GM21717 (cell line): ENCODE measurements at regions not wholly inside any gene's neighbourhood (a gene's known extent, or its start where the extent isn't known, plus 50 kb on each side); places are given as distances from the start of the nearest gene placed in this dataset.
"Not testable (repeated sequence)": the region's sequence is repeated elsewhere in the genome, so short reads cannot be mapped to it uniquely, and the experiment has no call there.

Source experiments
- ATAC-seq: cut with Tn5 transposase; IDR thresholded peaks from one replicate; pipeline ENCODE4 v1.9.1; 2021; ENCODE audit warnings: mild to moderate bottlenecking, moderate library complexity; ENCODE audit not compliant: unreplicated experiment

DNA sequence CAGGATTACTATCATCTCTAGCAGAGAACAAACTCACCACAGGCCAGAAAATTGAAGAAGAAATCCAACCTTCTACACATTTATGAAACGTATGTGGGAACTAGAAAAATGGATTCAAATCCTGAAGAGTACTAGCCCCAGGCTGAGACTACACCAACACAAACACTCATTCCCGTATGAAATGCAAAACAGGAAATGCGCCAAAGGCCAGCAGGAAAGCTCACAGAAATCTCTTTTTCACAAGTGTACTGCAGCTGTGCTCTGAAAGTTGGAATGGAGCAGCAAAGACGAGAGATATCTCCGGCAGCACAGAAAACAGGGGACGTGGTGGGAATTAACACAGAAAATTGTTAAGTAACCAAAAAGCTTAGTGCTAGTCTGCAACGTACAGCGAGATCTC is 913.5 kb downstream of the TDRD15 start:
- ATAC-seq = no peak

DNA sequence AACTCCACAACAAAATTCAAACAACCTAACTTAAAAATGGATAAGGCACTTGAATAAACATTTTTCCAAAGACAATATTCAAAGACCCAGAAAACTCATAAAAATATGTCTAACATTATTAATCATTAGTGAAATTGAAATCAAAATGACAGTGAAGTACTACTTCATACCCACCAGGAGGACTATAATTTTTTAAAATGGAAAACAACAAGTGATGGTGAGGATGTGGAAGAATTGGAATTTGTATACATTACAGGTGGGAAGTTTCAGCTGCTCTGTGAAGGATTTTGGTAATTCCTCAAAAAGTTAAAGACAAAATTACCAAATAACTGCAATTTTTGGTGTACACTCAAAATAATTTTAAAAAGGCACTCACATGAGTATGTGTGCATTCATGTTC is 920.0 kb downstream of the TDRD15 start:
- no peak for ATAC-seq

DNA sequence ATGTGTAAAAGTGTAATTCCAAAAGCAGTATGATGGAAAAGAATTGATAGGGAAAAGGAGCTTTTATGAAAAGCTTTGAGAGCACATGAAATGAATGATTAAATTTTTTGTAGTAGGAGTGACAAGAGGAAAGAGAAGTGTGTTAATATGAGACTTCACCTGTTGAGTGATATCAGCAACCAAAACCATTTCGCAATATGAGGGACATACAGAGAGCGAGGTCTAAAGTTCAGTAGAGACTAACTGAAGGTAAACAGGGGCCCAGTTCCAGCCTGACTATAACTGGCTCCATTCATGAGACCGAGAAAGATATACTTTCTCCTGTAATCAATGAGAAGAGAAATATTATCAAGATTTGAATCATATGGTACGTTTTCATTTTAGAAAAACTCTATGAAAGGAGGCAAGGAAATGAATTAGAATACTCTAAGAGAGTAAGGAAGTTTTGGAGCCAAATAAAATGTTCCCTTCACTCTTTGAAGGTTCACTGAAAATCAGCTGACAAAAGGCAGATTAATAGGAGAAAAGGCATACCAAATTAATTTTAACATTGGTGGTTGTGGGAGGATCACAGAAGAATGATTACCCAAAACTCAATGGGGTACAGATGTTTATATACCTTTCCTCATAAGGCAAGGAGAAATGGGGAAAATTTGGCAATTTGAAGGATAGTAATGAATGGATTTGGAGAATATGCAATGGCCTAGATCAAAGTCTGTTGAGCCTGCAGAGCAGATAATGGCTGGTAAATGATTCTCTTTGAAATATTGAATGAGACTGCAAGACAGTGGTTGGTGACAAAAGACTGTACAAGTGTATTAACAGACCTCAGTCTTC is 932.2 kb downstream of the TDRD15 start:
- ATAC-seq = no peak

DNA sequence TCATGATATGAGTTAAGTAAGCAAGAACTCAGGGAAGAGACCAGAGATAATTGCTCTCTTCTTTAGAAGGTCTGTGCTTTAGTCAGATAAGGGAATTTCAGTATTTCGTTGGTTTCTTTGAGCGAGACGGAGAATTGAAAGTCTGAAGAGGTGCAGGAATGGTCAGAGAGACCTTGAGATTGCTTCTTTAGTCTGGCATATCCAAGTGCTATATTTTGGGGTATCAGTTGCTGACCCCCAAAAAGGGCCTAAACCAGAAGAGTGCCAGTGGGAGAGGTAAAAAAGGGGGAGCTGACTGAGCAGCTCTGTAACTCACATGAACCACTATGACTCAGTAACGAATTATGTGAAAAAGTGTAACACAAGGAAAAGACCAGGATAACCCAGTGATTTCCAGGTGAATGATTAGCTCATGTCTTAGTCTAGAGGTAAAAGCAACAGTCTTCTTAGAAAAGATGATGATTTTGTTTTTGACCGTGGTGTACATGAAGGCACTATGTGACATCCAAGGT is 932.9 kb downstream of the TDRD15 start:
- ATAC-seq = no peak

DNA sequence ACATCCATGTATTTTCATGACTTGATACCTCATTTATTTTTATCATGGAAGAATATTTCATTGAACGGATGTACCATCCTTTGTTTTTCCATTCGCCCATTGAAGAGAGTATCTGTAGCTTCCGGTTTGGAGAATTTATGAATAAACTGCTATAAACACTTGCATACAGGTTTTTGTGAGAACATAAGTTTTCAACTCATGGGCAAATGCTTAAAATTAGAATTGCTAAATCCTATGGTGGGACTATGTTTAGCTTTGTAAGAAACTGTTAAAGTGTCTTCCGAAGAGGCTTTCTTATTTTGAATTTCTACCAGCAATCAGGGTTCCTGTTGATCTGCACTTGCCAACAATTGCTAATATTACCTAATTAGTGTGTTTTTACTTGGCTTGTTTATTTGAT is 938.9 kb downstream of the TDRD15 start:
- ATAC-seq = no peak

DNA sequence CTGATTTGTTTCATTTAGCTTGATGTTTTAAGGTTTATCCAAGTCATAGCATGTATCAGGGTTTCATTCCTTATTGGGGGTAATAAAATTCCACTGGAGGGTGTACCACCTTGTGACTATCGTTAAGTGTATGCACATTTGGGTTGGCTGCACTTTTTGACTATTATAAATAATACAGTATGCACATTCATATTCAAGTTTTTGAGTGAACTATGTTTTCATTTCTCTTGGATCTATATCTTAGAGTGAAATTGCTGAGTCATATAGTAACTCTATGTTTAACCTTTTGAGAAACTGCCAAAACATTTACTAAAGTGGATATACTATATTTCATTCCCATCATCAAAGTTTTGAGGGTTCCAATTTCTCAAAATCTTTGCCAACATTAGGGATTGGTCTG is 952.7 kb downstream of the TDRD15 start:
- no peak for ATAC-seq

DNA sequence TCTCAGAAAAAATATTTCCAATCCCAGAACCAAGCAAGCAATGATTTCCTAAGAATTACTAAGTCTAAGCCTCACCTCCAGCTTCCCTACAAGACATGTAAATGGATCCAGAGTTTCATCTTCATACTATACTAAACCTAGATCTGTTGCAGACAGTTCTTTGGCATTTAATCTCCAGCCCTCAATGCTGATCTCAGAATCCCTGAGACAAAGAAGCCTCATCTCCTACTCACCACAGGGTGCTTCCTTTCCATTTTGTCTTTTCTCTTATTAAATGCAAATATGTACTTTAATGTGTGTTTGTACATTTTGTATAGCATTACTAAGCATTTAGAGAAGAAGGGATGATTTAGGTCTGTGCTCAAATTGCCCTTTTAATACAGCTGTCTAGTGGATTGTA is 954.9 kb downstream of the TDRD15 start:
- no peak for ATAC-seq

DNA sequence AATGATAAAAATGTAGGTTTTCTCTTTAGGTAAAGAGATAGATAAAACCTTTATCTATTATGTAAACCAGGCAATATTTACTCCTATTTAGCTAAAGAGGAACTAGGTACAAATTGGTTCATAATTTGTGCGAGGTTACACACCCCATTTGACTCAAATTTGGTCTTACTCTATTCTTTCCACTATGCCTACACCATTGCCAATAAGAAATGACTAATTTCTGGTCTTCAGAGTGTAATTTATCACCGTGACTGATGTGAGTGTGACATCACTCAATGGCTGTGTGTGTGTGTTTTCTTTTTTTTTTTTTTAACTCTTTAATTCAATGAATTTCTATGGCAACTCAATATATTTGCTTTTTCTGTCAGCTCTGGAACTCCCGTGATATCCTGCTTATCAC is 955.8 kb downstream of the TDRD15 start:
- no peak for ATAC-seq

DNA sequence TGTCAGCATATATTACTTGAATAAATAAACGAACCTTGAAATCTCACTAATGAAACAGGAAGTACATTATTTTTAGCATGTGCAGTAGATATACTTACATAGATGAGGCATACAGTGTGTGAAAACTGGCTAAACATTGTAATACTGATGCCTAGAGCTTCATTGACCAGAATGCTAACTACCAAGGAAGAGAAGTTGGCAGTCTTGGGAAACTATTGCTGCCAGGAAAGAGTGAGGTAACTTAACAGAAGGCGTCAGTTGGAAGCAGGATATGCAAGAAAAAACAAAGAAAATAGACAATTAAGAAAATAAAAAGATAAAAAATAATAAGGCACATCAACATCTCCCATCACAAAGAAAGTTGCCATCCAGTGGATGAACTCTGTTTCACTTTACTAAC is 963.0 kb downstream of the TDRD15 start:
- no peak for ATAC-seq

DNA sequence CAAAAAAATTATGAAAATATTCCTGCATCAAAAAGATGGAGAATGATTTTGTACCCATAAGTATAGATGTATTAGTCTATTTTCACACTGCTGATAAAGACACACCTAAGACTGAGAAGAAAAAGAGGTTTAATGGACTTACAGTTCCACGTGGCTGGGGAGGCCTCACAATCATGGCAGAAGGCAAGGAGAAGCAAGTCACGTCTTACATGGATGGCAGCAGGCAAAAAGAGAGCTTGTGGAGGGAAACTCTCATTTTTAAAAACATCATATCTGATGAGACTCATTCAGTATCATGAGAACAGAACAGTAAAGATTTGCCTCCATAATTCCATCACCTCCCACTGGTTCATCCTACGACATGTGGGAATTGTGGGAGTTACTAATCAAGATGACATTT is 979.8 kb downstream of the TDRD15 start:
- not testable (repeated sequence) for ATAC-seq

DNA sequence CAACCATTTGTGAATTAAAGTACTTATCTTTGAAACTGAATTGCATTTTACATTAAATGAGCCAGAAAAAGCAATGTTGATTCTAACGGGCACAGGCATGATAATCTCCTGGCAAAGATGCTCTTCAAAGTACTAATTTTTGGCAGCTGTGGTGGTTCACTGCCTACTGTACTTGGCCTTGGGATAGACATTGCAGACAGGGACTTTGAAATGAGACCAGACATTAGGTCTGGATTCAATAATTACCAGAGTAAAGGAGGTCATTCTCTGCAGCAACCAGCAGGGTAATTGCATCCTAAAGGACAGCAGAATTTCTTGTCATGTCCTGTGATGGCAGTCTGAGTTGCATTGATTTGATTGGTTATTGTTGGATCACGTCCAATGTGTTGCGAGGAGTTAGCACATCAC is 986.5 kb downstream of the TDRD15 start:
- ATAC-seq = no peak

DNA sequence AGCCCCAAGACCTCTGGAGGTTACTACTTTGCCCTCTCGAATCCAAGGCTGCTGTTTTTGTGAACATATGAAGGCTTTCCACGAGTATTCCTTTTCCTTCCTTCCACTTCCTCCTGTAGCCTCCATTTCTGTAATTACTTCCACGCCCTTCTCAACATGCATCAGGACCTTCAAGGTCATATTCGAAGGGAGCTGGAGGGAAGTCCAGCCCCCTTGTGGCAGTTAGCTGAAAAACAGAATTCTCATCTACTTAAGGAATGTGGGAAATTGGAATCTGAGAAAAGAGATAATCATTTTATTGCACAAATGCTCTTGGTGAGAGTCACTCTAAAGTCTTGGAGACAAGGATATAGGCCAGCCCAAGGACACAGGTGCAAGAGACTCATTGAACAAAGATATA is 1000.2 kb downstream of the TDRD15 start:
- no peak for ATAC-seq

DNA sequence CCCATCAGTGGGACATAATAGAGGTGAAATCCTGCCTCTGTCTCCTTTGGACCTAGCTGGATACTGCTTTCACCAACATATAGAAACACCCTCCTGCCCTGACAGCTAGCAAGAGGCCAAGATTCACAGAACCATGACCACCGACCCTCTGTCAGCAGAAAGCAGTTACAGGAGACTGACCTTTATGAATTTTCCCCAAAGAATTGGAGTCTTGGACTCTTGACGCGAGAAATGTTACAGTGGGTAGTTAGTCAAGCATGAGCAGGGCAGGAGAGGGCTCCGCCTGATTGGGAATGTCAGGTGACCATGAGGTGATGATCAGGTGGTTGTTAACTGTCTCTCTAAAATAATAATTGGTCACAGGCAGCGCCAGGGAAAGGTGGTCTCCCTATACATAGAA is 1002.3 kb downstream of the TDRD15 start:
- no peak for ATAC-seq

DNA sequence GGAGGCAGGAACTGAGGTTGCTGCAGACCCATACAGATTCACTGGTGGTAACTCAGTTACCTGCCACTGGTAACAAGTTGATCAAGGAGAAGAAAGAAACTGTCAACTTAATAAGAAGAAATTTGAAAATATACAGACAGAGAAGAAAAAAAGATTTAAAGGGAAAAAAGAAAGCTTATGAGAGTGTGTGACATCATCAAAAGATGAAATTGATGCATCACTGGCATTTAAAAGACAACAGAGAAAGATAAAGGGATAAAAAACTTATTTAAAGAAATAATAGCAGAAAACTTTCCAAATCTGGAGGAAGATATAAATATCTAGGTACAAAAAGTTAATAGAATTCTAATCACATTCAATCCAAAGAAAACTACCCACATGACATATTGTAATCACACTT is 1003.2 kb downstream of the TDRD15 start:
- no peak for ATAC-seq

DNA sequence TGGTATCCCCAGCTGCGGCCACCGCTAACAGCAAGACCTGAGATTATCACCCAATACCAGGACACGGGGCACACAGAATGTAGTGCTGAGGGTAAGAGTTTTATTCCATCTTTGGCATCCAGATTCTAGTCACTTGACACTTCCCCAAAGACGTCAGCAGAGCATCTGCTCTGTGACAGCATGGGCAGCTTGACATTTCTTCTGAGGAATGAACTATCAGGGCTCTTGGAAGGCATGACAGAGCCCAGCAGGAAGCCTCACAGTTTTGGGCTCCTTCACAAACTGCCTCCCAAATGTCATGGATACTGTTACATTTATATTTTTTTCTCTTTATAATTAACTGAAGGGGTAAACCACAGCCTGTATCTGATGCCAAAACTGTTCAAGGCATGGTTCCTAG is 1010.7 kb downstream of the TDRD15 start:
- ATAC-seq = no peak

DNA sequence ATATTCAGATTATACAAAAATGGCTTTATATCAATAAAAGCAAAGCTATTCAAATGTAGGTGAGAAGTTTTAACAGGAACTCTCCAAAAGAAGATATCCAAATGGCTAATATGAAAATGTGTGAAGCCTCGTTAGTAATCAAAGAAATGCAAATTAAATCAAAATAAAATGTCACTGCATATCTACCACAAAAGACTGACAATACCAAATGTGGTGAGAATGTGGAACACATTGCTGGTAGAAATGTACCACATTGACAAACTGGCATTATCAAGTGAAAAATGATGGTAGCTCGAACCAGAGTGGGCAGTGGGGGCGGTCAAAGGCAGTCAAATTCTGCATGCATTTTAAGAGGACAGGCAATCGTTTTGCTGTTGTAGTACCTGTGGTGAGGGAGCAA is 1012.7 kb downstream of the TDRD15 start:
- ATAC-seq = no peak

DNA sequence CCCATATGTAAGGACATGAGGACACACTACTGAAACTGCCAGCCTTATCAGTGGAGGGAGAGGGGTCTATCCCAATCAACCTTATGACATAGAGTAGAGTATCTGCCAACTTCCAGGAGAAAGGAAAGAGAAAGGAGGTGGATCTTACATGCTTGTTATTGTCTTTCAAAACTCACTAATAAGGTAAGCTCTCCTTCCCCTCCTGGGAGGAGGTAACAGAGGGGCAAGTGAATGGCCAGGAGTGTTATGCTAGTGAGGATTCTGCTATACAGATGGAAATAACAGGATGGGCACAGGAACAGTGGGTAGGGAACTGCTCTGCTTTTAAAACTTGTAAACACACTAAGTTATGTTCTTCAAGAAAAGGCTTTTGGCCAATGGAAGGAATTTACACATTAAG is 1020.1 kb downstream of the TDRD15 start:
- no peak for ATAC-seq

DNA sequence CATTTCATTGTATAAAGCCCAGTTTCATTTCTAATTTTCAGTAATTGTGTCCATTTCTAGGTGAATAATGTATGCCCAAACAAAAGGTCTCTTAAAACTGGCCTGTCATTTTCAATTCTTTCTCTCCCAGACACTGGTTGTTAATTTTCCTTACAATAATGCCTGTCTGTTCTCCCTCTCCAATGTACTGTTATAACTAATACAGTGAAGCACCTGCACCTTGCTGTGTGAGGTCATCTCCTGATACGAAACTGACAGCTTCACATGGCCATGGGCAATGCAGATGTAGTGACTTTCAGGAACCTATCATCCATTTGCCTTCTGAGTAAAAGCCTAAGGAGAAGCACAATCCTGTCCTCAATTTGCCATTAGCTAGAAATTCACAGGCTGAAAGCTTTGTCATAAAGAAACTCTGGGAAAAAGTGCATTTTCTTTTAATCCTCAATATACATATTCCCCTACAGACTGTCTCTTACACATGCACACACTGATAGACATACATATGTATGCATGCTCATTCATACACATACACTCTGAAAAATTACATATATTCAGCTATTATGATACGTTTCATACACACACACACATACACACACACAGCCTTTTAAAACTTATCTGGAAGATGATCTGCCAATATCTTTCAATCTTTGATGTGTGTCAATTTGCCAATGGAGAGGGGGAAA is 1030.3 kb downstream of the TDRD15 start:
- ATAC-seq = no peak

DNA sequence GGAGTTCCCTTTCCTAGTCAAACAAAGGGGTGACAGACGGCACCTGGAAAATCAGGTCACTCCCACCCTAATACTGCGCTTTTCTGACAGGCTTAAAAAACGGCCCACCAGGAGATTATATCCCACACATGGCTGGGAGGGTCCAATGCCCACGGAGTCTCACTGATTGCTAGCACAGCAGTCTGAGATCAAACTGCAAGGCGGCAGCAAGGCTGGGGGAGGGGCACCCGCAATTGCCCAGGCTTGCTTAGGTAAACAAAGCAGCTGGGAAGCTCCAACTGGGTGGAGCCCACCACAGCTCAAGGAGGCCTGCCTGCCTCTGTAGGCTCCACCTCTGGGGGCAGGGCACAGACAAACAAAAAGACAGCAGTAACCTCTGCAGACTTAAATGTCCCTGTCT is 1032.9 kb downstream of the TDRD15 start:
- not testable (repeated sequence) for ATAC-seq

DNA sequence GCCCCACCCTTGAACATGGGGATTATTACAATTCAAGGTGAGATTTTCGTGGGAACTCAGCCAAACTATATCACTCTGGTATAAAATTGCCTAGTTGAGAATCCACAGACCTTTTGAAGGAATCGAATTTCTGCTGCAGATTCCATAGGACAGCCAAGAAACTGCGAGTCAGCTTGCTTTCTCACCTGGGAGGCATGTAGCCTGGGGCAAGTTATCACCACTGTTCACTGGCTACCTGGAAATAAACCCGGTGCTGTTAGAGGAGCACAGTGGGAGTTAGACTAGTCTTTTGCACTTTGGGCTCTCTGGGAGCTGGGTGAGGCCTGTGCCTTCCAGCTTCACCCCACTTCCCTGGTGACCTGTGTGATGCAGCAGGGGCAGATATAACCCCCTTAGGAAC is 1043.5 kb downstream of the TDRD15 start:
- ATAC-seq = no peak

DNA sequence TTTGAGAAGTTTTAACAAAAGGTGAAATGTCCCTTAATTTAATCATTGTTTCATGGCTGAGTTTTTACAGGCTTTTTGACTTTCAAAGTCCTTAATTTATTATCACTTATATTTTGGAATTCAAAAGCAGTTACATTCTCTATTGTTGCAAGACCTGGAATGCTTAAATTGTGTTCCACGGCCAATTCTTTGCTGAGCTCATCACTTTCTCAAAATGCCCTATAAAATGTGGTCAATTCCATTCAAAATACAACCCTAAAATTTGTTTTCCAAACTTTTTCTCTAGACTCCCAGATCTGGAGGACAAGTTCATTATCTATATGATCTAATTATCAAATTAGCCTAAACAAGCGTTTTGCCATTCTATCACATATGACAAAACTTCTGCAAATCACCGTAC is 1051.2 kb downstream of the TDRD15 start:
- ATAC-seq = no peak

DNA sequence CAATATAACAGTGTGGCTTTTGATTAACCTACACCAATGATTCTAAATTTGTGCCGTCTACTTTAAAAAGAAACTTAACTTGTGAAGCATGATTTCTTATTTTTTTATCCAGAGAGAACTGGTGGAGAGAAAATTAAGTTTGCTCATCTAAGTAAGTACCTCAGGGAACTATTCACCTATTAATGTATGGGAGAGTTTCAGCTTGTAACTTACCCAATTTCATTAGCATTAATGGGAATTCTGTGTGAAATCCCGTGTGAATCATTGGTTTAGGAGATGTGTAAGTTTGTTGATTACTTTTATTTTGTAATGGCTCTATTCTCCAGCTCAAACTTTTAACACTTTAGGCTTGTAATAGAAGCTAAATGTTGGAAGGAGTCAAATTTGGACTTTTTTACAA is 1061.5 kb downstream of the TDRD15 start:
- ATAC-seq = no peak
